ENCODE measurements at regions not wholly inside any gene's neighbourhood (a gene's known extent, or its start where the extent isn't known, plus 50 kb on each side); places are given as distances from the start of the nearest gene placed in this dataset.

DNA sequence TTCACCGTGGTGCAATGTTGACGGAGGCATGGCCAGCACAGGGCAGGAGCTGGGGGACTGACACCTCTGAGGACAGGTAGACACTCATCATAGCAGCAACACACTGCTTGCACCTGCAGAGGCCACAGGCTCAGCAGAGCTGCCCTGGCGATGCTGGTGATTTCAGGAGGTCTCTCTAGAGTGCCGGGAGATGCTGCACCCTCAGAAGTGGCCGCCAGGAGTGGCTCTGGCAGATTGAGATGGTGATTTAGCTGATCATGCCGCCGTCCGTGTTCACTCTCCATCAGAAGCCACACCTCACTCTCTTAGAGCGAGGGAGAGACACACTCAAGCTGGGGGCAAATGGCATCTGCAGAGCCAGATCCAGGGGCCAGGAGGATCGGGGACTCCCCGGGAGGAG lies 244.6 kb upstream of the SGCG start:
- no peak for DNase-seq (ENCODE audit: low spot score)
- Histone ChIP-seq H3K4me1 (ENCODE audit: control insufficient read depth in 1 of 2, low read depth in 2 of 2) (no peaks in the 10 kb centered on the region), H3K36me3 (no peaks in the 10 kb centered on the region), H3K27me3 (replicated peaks; ENCODE audit: insufficient read depth) (no peaks in the 10 kb centered on the region), H3K27ac (no peak overlapping the region), H3K9me3 (no peaks in the 10 kb centered on the region), H3K4me3 (no peak overlapping the region)
- TF ChIP-seq, protein P1, sequence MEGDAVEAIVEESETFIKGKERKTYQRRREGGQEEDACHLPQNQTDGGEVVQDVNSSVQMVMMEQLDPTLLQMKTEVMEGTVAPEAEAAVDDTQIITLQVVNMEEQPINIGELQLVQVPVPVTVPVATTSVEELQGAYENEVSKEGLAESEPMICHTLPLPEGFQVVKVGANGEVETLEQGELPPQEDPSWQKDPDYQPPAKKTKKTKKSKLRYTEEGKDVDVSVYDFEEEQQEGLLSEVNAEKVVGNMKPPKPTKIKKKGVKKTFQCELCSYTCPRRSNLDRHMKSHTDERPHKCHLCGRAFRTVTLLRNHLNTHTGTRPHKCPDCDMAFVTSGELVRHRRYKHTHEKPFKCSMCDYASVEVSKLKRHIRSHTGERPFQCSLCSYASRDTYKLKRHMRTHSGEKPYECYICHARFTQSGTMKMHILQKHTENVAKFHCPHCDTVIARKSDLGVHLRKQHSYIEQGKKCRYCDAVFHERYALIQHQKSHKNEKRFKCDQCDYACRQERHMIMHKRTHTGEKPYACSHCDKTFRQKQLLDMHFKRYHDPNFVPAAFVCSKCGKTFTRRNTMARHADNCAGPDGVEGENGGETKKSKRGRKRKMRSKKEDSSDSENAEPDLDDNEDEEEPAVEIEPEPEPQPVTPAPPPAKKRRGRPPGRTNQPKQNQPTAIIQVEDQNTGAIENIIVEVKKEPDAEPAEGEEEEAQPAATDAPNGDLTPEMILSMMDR (IDR thresholded peaks at IDR 0.05) = no peak
- no peak for ATAC-seq (ENCODE audit: insufficient number of reproducible peaks, low FRiP score, low read depth)

DNA sequence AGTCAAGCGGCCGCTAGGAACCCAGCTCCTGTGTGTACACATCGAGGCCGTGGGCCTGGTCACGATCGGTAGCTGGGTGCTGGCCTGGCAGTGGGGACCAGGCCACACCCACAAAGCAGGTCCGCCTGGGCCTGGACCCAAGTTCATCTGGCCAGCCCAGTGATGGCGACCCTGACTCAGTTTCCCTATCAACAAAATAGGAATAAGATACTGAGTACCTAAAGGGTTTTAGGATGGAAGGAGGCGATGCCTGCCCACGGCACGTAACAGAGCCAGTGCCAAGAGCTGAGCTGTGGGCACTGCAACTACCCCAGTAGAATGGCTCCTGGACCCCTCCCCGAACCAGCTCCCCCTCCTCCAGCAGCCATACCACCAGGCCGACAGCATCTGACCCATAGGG lies 243.5 kb upstream of the SGCG start:
- no peaks in the 10 kb centered on the region for H3K36me3 ChIP-seq
- no peak overlapping the region for H3K4me3 ChIP-seq
- no peak overlapping the region for H3K27ac ChIP-seq
- H3K9me3 ChIP-seq = no peaks in the 10 kb centered on the region
- H3K4me1 ChIP-seq (ENCODE audit: control insufficient read depth in 1 of 2, low read depth in 2 of 2) = no peaks in the 10 kb centered on the region
- TF ChIP-seq, protein P1 (IDR thresholded peaks at IDR 0.05) = no peak
- no peak for ATAC-seq (ENCODE audit: insufficient number of reproducible peaks, low FRiP score, low read depth)
- H3K27me3 ChIP-seq (replicated peaks; ENCODE audit: insufficient read depth) = no peaks in the 10 kb centered on the region
- no peak for DNase-seq (ENCODE audit: low spot score)

DNA sequence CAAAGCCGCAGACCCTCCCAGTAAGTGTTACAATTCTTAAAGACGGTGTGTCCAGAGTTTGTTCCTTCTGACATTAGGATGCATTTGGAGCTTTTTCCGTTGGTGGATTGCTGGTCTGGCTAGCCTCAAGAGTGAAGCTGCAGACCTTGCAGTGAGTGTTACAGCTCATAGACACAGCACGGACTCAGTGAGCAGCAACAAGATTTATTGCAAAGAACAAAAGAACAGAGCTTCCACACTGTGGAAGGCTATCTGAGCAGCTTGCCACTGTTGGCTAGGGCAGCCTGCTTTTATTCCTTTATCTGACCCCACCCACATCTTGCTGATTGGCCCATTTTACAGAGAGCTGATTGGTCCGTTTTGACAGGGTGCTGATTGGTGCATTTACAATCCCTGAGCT lies 242.8 kb upstream of the SGCG start:
- Histone ChIP-seq H3K27me3 (replicated peaks; ENCODE audit: insufficient read depth) (no peaks in the 10 kb centered on the region), H3K4me1 (ENCODE audit: control insufficient read depth in 1 of 2, low read depth in 2 of 2) (no peaks in the 10 kb centered on the region), H3K9me3 (no peaks in the 10 kb centered on the region), H3K36me3 (no peaks in the 10 kb centered on the region), H3K27ac (no peak overlapping the region), H3K4me3 (no peak overlapping the region)
- TF ChIP-seq, protein P1 (IDR thresholded peaks at IDR 0.05) = no peak
- no peak for ATAC-seq (ENCODE audit: insufficient number of reproducible peaks, low FRiP score, low read depth)
- no peak for DNase-seq (ENCODE audit: low spot score)

DNA sequence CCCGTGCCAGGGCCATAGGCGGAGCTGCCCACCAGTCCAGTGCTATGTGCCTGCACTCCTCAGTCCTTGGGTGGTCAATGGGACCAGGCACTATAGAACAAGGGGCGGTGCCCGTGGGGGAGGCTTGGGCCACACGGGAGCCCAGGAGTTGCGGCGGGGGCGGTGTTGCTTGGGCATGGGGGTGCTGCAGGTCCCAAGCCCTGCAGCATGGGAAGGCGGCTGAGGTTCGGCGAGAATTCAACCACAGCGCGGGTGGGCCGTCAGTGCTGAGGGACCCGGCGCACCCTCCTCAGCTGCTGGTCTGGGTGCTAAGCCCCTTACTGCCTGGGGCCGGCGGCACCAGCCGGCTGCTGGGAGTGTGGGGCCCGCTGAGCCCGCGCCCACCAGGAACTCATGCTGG lies 242.2 kb upstream of the SGCG start:
- no peaks in the 10 kb centered on the region for H3K9me3 ChIP-seq
- no peak overlapping the region for H3K4me3 ChIP-seq
- ATAC-seq (ENCODE audit: insufficient number of reproducible peaks, low FRiP score, low read depth) = no peak
- no peaks in the 10 kb centered on the region for H3K36me3 ChIP-seq
- H3K27me3 ChIP-seq (replicated peaks; ENCODE audit: insufficient read depth) = no peaks in the 10 kb centered on the region
- no peaks in the 10 kb centered on the region for H3K4me1 ChIP-seq (ENCODE audit: control insufficient read depth in 1 of 2, low read depth in 2 of 2)
- H3K27ac ChIP-seq = no peak overlapping the region
- TF ChIP-seq, protein P1 (IDR thresholded peaks at IDR 0.05) = no peak
- DNase-seq (ENCODE audit: low spot score) = no peak

DNA sequence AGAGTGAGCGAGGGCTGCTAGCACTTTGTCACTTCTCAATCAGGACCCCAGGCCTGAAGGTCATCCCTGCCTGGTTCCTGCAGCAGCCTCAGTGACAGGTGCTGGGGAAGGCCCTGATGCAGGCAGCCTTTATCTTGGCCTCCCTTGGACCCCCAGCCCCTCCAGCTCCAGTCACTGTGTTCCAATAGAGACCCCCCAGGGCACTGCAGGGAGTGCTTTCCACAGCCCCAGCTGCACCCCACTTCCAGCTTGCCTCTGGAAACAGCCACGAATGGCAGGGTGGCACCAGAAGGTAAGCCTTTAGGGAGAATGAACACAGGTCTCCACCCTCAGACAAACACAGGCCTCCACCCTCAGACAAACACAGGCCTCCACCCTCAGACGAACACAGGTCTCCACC lies 241.6 kb upstream of the SGCG start:
- TF ChIP-seq, protein P1 (IDR thresholded peaks at IDR 0.05) = no peak
- no peak overlapping the region for H3K4me3 ChIP-seq
- no peak for DNase-seq (ENCODE audit: low spot score)
- H3K36me3 ChIP-seq = no peaks in the 10 kb centered on the region
- H3K9me3 ChIP-seq = no peaks in the 10 kb centered on the region
- H3K27ac ChIP-seq = no peak overlapping the region
- no peaks in the 10 kb centered on the region for H3K27me3 ChIP-seq (replicated peaks; ENCODE audit: insufficient read depth)
- no peaks in the 10 kb centered on the region for H3K4me1 ChIP-seq (ENCODE audit: control insufficient read depth in 1 of 2, low read depth in 2 of 2)
- ATAC-seq (ENCODE audit: insufficient number of reproducible peaks, low FRiP score, low read depth) = no peak
